ENCODE measurements at regions not wholly inside any gene's neighbourhood (a gene's known extent, or its start where the extent isn't known, plus 50 kb on each side); places are given as distances from the start of the nearest gene placed in this dataset.

DNA sequence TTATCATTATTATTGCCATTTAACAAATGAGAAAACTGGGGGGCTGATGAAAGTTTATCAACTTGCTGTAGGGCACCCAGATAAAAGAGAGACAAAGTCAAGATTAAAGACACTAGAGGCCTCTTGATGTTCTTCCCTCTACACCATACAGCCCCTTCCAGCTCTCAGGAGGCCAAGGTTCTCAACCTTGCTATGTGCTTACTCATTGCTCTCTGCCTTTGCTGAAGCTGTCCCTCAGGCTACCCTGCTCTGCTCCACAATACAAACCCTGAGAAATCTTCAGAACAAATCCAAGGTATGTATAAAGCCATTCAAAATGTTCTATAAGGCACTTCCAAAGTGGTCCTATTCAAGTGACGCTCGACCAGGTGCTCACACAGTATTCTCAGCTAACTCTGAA is 329.9 kb upstream of the TNP1 start:
- no peak overlapping the region for H3K4me2 ChIP-seq (ENCODE audit: control insufficient read depth, insufficient read depth)
- CTCF ChIA-PET: interaction anchor here (1.0 kb wide), 1 partner anchor 23 kb away, joined by 3 read pairs; no protein-coding TSS in a partner anchor
- no peak overlapping the region for H3K4me3 ChIP-seq
- SMC1A ChIA-PET (ENCODE audit: uncharacterized antibody, unreplicated experiment): no interaction called here
- H3K36me3 ChIP-seq (ENCODE audit: control insufficient read depth in 2 of 2, insufficient read depth in 2 of 2, low read length in 1 of 2): no peaks in the 10 kb centered on the region
- DNase-seq (ENCODE audit: low read depth, low spot score) (no peak), FAIRE-seq (no peak), ATAC-seq (no peak)
- no peak overlapping the region for H2AFZ ChIP-seq (ENCODE audit: control insufficient read depth, low read depth, low read length)
- no peaks in the 10 kb centered on the region for H3K9me3 ChIP-seq (replicated peaks; ENCODE audit: control insufficient read depth, insufficient read depth, low read length)
- H3K9ac ChIP-seq (ENCODE audit: control insufficient read depth, insufficient read depth, low read length): no peak overlapping the region
- no peaks in the 10 kb centered on the region for H4K20me1 ChIP-seq (ENCODE audit: control insufficient read depth, insufficient read depth)
- TF ChIP-seq, protein P1, sequence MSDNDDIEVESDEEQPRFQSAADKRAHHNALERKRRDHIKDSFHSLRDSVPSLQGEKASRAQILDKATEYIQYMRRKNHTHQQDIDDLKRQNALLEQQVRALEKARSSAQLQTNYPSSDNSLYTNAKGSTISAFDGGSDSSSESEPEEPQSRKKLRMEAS (IDR thresholded peaks at IDR 0.05; ENCODE audit: low read depth, low read length): no peak
- H3K27me3 ChIP-seq (replicated peaks in 1 of 2; ENCODE audit: control insufficient read depth in 2 of 2, insufficient read depth in 2 of 2, low read length in 1 of 2): no peaks in the 10 kb centered on the region
- intact Hi-C loops (cut with micrococcal nuclease; ENCODE audit: unreplicated experiment) (no loop called here), in situ Hi-C loops (cut with MboI) (no loop called here)
- H3K79me2 ChIP-seq (ENCODE audit: control insufficient read depth, insufficient read depth, low read length): no peaks in the 10 kb centered on the region
- RAD21 ChIA-PET (ENCODE audit: unreplicated experiment): no interaction called here
- BruUV-seq (replicated peaks): no TSS peak
- POLR2A ChIA-PET: no interaction called here
- H3K4me1 ChIP-seq (ENCODE audit: control insufficient read depth, insufficient read depth, low read length): no peaks in the 10 kb centered on the region
- no peak overlapping the region for H3K27ac ChIP-seq (ENCODE audit: control insufficient read depth, insufficient read depth)
- 58% methylated on average over 2 of the region's 2 CpGs for WGBS (ENCODE audit: insufficient coverage, insufficient replicate concordance, low lambda C conversion rate, missing lambda C conversion rate)

- Histone ChIP-seq H3K9me3 (replicated peaks; ENCODE audit: control insufficient read depth, insufficient read depth, low read length) (no peaks in the 10 kb centered on the region), H3K36me3 (ENCODE audit: control insufficient read depth in 2 of 2, insufficient read depth in 2 of 2, low read length in 1 of 2) (no peaks in the 10 kb centered on the region), H3K27me3 (replicated peaks in 1 of 2; ENCODE audit: control insufficient read depth in 2 of 2, insufficient read depth in 2 of 2, low read length in 1 of 2) (no peaks in the 10 kb centered on the region), H3K9ac (ENCODE audit: control insufficient read depth, insufficient read depth, low read length) (no peak overlapping the region), H3K4me3 (no peak overlapping the region), H3K79me2 (ENCODE audit: control insufficient read depth, insufficient read depth, low read length) (no peaks in the 10 kb centered on the region), H3K4me1 (ENCODE audit: control insufficient read depth, insufficient read depth, low read length) (no peaks in the 10 kb centered on the region), H2AFZ (ENCODE audit: control insufficient read depth, low read depth, low read length) (no peak overlapping the region), H3K27ac (ENCODE audit: control insufficient read depth, insufficient read depth) (no peak overlapping the region), H3K4me2 (ENCODE audit: control insufficient read depth, insufficient read depth) (no peak overlapping the region), H4K20me1 (ENCODE audit: control insufficient read depth, insufficient read depth) (no peaks in the 10 kb centered on the region)
- TF ChIP-seq YBX1 (IDR thresholded peaks at IDR 0.05): no peak
- TF ChIP-seq POU2F2 (IDR thresholded peaks at IDR 0.05; ENCODE audit: borderline replicate concordance, low read depth, low read length): no peak
- no peak for TF ChIP-seq SP1 (IDR thresholded peaks at IDR 0.05; ENCODE audit: low read depth, low read length)
- no peak for TF ChIP-seq ZZZ3 (IDR thresholded peaks at IDR 0.05; ENCODE audit: control insufficient read depth, insufficient read length, low read depth)
- no peak for TF ChIP-seq SREBF2 (IDR thresholded peaks at IDR 0.05; ENCODE audit: low read length)
- no peak for TF ChIP-seq JUND (IDR thresholded peaks at IDR 0.05; ENCODE audit: low read depth, low read length)
- no peak for TF ChIP-seq ZBED1 (IDR thresholded peaks at IDR 0.05; ENCODE audit: borderline replicate concordance)
- TF ChIP-seq ESRRA (IDR thresholded peaks at IDR 0.05; ENCODE audit: low read length): no peak
- no peak for TF ChIP-seq HDAC2 (IDR thresholded peaks at IDR 0.05)
- no peak for TF ChIP-seq IKZF1 (conservative IDR thresholded peaks at IDR 0.05)
- no peak for TF ChIP-seq SIX5 (IDR thresholded peaks at IDR 0.05; ENCODE audit: low read depth, low read length, severe bottlenecking)
- no peak for TF ChIP-seq FOXM1 (IDR thresholded peaks at IDR 0.05; ENCODE audit: low read depth, low read length)
- TF ChIP-seq RB1 (IDR thresholded peaks at IDR 0.05; ENCODE audit: borderline replicate concordance): no peak
- TF ChIP-seq MYC (IDR thresholded peaks at IDR 0.05; ENCODE audit: insufficient read depth, insufficient read length, insufficient replicate concordance, low read length, severe bottlenecking): no peak
- TF ChIP-seq SUPT20H (IDR thresholded peaks at IDR 0.05; ENCODE audit: borderline replicate concordance, control insufficient read depth, low read depth, low read length): no peak
- TF ChIP-seq STAT3 (IDR thresholded peaks at IDR 0.05; ENCODE audit: low read depth, low read length): no peak
- DNase-seq (ENCODE audit: low read depth, low spot score) (no peak), FAIRE-seq (no peak), ATAC-seq (no peak)
- intact Hi-C loops (cut with micrococcal nuclease; ENCODE audit: unreplicated experiment): no loop called here
- POLR2A ChIA-PET: no interaction called here
- RAD21 ChIA-PET (ENCODE audit: unreplicated experiment): no interaction called here
- BruUV-seq (replicated peaks): no TSS peak
- WGBS (ENCODE audit: insufficient coverage, insufficient replicate concordance, low lambda C conversion rate, missing lambda C conversion rate): 49% methylated on average over 6 of the region's 6 CpGs
- CTCF ChIA-PET: interaction anchor here (1.0 kb wide), 1 partner anchor 23 kb away, joined by 3 read pairs; no protein-coding TSS in a partner anchor
- in situ Hi-C loops (cut with MboI): no loop called here
- SMC1A ChIA-PET (ENCODE audit: uncharacterized antibody, unreplicated experiment): no interaction called here
Measured at GRCh38 chr2:217189131-217189530, 329.3 kb upstream of the TNP1 start.

All from GM12878 (cell line).